Ecto neural progenitor cell (in vitro differentiated cells): ENCODE measurements at regions not wholly inside any gene's neighbourhood (a gene's known extent, or its start where the extent isn't known, plus 50 kb on each side); places are given as distances from the start of the nearest gene placed in this dataset.
"Not testable (repeated sequence)": the region's sequence is repeated elsewhere in the genome, so short reads cannot be mapped to it uniquely, and the experiment has no call there.

ENCODE experiments used
- DNase-seq: peaks from one replicate; pipeline ENCODE4 v3.0.0-alpha.2; 2018; ENCODE audit warnings: low spot score

DNA sequence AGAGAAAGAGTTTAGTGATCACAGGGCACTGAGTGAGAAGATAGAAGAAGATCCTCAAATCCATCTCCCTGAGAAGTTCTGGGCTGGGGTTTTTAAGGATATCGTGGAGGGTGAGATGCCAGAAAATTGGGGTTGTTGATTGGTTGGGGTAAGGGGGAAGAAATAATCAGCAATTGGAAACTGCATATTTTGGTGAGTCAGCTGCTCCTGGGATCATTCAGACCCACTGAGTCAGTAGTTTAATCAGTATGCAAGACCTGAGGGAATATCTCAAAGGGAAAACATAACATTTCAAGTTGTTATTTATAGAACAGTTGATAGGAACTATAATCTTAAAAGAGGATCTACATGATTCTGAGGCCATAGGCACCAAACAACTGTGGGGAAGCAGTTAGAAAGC is 183.4 kb downstream of the FCRL5 start:
- DNase-seq: not testable (repeated sequence)

DNA sequence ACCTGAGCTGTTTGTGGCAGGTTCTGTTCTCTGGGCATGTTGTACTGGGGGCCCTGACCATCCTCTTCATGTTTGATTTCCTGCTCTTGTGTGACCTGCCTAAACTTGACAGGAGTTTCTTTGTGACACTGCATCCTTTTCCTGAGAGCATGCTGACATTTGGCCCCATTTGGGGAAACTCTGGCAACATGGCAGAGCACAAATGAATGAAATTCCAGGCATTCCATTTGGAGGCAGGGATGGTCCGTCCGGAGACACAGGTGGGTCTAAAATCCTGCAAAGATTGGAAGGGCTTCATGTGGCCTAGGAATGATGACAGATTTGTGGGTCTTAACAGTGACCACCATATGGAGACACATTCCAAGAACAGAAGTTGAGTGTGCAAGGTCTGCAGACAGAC is 184.0 kb downstream of the FCRL5 start:
- DNase-seq: no peak

DNA sequence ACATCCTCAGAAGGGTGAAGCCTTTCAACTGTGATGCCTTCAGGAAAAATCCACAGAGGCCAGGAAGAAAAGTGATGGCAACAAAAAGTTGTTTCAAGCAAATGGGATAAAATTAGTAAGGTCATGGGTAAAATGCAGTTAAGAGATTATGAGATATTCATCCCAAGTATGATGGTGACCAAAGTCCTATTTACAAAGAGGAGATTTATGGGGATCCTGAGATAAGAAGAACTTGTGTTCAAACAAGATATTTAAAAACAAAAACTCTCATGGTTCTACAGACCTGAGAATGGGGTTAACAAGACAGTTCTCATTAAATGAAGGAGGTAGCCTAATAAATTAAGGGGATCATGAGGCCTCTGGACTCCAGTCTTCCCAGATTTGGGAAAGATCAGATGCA is 184.4 kb downstream of the FCRL5 start:
- no peak for DNase-seq

GRCh38 chr1:157367091-157367739 is 185.1 kb downstream of the FCRL5 start:
- no peak for DNase-seq

DNA sequence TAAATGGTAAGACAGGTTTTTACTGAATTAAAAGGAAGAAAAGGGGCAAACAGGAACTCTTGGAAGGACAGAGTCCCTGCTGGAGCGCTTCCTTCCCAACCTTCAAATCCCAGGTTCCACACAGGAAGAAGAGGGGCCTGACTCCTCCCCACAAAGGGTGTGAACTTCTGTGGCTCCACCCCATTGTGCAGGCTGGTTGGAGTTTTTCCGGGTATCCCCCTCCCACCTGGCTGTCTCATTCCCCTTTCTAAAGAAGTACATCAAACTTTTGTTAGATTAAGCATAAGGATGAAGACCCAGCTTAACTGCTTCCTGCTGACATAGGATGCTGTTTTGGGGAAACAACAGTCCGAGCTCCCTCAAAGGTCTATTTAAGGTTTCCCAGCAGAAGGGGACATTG is 187.7 kb downstream of the FCRL5 start:
- no peak for DNase-seq

GRCh38 chr1:157363660-157364140 is 188.6 kb downstream of the FCRL5 start:
- DNase-seq: peak; percentile 59

GRCh38 chr1:157360023-157360390 is 192.3 kb downstream of the FCRL5 start:
- DNase-seq: no peak

- DNase-seq: no peak
Observed at GRCh38 chr1:157359314-157360022, 192.8 kb downstream of the FCRL5 start.

DNA sequence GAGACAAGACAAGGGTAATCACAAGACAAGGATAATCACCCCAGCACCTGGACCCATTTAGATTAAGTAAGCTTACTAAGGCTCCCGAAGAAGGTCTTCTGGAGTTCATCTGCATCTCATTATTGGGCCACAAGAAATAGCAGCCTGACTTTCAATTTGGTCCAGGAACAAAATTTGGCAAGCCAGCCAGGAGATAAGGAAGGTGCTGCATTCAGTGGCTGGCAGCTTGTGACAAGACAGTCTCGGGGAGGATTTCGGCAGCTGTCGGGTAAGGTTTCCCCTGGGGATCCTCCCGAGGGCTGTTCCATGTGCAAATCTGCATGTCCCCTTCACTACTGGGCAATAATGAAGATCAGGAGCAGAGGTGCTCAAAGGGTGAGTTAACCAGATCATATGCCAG is 195.2 kb downstream of the FCRL5 start:
- no peak for DNase-seq

- DNase-seq: no peak
Observed at GRCh38 chr1:157356601-157357000, 195.7 kb downstream of the FCRL5 start.

GRCh38 chr1:157353546-157353945 is 198.8 kb downstream of the FCRL5 start:
- DNase-seq: no peak

GRCh38 chr1:157352817-157353408 is 199.4 kb downstream of the FCRL5 start:
- DNase-seq: no peak

DNA sequence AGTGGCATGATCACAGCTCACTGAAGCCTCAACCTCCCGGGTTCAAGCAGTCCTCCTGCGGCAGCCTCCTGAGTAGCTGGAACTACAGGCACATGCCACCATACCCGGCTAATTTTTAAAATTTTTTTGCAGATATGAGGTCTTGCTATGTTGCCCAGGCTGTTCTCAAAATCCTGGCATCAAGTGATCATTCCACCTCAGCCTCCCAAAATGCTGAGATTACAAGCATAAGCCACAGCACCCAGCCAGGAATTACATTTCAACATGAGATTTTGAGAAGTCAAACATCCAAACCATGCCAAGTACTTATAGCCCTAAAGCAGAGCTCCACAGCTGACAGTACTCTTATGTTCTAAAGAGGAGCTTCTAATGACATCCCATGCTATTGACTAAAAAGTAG is 200.1 kb downstream of the FCRL5 start:
- DNase-seq: no peak

GRCh38 chr1:157351800-157352199 is 200.5 kb downstream of the FCRL5 start:
- not testable (repeated sequence) for DNase-seq

GRCh38 chr1:157348538-157349480 is 203.5 kb downstream of the FCRL5 start:
- no peak for DNase-seq

GRCh38 chr1:157347506-157347905 is 204.8 kb downstream of the FCRL5 start:
- DNase-seq: no peak

DNA sequence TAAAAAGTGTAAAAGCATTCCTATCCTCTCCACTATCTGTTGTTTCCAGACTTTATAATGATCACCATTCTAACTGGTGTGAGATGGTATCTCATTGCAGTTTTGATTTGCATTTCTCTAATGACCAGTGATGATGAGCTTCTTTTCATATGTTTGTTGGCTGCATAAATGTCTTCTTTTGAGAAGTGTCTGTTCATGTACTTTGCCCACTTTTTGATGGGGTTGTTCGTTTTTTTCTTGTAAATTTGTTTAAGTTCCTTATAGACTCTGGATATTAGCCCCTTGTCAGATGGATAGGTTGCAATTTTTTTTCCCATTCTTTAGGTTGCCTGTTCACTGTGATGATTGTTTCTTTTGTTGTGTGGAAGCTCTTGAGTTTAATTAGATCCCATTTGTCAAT is 199.6 kb upstream of the ETV3 start:
- not testable (repeated sequence) for DNase-seq

DNA sequence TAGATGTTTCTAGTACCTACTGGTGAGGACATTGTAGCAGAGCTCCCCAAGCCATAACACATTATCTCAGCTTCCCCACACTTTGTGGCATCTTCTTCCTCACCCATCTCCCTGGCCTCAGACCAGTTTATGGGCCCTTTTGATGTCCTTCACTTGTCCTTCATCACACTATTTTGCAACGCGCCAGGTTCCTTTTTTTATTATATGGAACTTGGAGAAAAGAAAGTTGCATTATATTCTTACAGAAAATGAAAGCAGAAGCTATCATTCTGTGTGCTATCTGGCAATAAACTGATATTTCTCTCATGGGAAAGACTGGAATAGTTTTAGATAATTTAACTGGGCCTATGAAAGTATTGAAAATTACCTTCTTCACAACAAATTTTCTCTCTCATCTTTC is 196.9 kb upstream of the ETV3 start:
- no peak for DNase-seq

DNA sequence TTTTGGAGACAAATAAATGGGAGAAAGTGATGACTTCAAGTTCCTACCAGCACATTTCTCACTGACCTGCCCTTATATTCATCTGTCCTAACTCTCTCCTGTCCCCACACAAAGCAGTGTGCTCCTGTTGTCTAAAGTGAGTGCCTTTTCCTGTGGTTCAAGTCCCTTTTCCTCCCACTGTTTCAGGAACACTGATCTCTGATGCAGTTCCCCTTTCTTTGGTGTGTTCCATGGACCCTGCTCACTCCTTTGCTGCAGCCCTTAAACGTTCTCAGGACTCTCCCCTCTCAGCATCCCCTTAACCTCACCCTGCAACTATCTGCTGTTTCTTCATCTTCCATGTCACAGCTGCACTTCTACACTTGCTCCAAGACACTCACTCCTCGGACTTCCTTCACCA is 195.8 kb upstream of the ETV3 start:
- DNase-seq: no peak

DNA sequence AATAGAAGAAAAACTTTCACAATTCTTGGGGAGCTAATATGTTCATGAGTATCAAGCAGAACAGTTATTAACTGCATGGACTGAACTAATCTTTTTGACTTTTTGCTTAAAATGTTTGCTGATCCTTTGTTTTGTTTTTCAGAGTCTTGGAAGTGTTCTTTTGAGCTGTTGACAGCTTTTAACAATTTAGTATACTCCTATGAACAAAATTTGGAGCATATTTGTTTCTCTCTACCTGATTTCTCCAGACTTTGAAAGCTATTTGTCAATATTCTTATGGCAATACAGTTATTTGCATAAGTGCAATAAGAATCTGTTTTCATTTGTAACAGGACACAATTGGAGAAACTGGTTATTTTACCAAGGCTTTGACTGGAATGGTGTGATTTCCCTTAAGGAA is 192.0 kb upstream of the ETV3 start:
- not testable (repeated sequence) for DNase-seq

DNA sequence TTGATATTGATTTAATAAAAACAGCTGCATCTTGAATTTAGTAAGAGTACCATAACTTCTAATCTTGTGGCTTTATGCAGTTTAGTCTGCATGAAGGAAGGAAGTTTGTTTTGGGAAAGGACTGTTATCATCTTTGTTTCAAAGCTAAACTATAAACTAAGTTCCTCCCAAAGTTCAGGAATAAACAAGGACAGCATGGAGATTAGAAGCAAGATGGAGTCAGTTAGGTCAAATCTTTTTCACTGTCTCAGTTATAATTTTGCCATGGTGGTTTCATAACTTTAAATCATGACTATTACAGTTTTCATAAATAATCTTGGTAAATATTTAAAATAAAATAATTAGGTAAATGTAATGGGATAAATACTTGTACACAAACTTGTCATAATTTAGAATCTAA is 189.9 kb upstream of the ETV3 start:
- DNase-seq: not testable (repeated sequence)

- no peak for DNase-seq
Observed at GRCh38 chr1:157326173-157326859, 188.1 kb upstream of the ETV3 start.
